NCI-H1417 (cell line): ENCODE measurements at regions not wholly inside any gene's neighbourhood (a gene's known extent, or its start where the extent isn't known, plus 50 kb on each side); places are given as distances from the start of the nearest gene placed in this dataset.
"Not testable (repeated sequence)": the region's sequence is repeated elsewhere in the genome, so short reads cannot be mapped to it uniquely, and the experiment has no call there.

Experiments
- DNase-seq, 3 experiments: peaks; one replicate each; lab custom pipeline; 2025; lab: John Stamatoyannopoulos, UW

DNA sequence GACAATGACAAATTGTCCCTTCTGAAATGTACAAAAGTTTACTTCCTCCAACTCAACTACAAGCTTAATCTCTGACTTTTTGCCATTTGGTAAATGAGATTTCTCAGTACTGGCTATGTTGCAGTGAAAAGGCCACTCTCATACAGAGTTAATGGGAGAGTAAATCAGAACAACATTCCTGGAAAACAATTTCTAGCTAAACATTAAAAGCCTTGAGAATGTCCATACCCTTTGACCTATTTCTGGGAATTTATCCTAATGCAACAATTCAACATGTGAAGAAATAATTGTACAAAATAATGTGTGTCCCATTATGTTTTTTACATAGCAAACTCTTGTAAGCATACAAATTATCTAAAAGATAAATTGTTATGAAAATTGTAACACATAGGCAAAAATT, 56.3 kb upstream of the SPEF2 start:
- DNase-seq: no peak

DNA sequence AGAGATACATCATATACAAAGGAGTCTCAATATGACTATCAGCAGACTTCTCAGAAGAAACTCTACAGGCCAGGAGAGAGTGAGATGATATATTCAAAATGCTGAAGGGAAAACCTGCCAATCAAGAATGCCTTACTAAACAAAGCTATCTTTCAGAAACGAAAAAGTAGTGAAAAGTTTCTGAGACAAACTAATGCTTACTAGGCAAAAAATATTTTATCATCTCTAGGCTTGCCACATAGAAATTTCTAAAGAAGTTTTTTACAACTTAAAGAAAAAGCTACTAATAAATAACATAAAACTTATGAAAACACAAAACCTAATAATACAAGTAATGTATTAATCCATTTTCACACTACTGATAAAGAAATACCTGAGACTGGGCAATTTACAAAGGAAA, 59.9 kb upstream of the SPEF2 start:
- no peak for DNase-seq

DNA sequence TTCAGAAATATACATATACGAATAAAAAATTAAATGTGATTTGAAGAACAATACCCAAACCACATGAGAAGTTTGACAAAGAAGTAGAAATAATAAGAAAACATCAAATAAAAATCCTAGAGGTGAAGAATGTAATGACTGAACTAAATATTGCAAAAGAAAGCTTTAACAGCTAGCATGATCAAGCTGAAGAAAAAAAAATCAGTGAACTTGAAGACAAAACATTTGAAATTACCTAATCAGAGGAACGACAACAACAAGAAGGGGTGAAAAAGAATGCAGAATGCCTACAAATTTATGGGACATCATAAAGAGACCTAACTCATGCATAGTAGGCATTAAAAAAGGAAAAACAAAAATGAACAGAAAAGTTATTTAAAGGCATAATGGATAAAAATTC, 60.5 kb upstream of the SPEF2 start:
- no peak for DNase-seq

DNA sequence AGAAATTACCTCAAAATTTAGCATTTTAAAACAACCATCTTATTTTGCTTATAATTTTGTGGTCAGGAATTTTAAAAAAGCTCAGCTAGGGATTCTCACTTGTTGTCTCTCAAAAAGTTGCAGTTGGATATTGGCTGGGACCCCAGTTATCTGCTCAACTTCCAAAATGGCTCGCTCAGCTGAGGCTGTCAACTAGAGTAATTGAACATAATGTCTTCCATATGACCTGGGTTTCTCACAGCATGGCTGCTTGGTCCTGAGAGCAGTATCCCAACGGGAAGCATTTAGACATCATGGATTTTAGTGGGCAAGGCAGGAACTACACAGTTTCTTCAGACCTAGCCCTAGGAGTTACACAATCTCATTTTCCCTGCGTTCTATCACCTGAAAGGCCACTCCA, 63.6 kb upstream of the SPEF2 start:
- no peak for DNase-seq

- no peak for DNase-seq
Observed at GRCh38 chr5:35545190-35545589, 72.5 kb upstream of the SPEF2 start.

GRCh38 chr5:35543408-35543807, 74.3 kb upstream of the SPEF2 start:
- no peak for DNase-seq

DNA sequence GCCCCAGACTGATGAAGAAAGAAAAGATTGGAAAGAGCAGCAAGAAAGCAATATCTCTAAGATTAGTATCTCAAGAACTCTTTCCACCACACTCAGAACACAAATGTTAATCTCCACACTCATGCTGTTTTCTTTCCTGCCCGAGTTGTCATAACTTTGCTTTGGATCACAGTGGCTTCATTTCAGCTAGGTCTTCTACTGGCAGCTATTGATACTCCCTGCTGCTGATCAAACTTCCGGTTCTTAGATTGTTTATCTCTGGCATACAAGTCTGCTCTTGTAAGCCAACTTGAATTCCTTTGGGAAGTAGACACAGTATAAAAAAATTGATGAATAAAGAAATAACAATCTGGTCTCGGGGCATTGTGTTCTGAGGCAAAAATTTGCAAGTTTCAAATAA, 77.7 kb upstream of the SPEF2 start:
- DNase-seq: peak in 1 of 3 experiments; percentile 15

- DNase-seq: no peak
Observed at GRCh38 chr5:35538198-35538931, 79.3 kb upstream of the SPEF2 start.

GRCh38 chr5:35533156-35533555, 84.5 kb upstream of the SPEF2 start:
- no peak for DNase-seq

DNA sequence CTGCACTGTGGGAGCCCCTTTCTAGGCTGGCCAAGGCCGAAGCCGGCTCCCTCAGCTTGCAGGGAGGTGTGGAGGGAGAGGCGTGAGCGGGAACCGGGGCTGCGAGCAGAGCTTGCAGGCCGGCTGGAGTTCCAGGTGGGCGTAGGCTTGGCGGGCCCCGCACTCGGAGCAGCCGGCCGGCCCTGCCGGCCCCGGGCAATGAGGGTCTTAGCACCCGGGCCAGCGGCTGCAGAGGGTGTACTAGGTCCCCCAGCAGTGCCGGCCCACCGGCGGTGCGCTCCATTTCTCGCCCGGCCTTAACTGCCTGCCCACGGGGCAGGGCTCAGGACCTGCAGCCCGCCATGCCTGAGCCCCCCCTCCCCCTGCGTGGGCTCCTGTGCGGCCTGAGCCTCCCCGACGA, 86.1 kb upstream of the SPEF2 start:
- not testable (repeated sequence) for DNase-seq

GRCh38 chr5:35518104-35518503, 99.6 kb upstream of the SPEF2 start:
- no peak for DNase-seq

DNA sequence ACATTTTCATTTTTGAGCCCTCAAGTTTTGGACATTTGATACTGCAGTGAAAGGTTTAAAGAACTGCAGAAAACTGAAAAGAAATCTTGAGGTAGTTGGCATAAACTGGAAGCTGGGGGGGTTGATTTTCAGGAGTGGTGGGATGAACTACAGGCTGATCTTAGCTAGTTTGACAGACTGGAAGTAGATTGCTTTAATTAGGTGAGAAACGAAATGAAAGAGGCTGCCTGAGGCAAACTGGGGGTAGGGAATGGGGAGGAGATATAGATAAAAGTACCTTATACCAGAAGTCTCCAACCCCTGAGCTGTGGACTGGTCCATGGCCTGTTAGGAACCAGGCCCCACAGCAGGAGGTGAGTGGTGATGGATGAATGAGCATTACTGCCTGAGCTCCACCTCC, 101.4 kb upstream of the SPEF2 start:
- no peak for DNase-seq

DNA sequence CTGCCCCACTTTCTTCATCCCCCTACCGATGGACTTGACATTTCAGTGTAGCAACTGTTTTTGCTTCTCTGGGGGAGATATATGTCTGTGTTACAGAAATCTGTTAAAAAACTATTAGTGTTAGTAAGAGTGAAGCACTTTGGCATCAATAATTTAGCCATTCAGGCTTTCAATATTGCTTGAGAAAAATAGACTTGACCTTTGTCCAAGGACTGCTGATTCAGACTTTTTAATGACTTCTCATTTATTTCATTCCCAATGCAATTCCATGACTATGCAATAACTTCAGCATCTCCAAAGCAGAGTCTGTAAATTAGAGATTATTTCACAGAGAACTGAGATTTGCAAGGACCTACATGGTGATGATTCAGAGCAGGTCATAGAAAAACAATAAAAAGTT, 104.1 kb upstream of the SPEF2 start:
- DNase-seq: no peak

GRCh38 chr5:35502206-35502605, 115.5 kb upstream of the SPEF2 start:
- DNase-seq: no peak

GRCh38 chr5:35488791-35489190, 128.9 kb upstream of the SPEF2 start:
- DNase-seq: no peak

DNA sequence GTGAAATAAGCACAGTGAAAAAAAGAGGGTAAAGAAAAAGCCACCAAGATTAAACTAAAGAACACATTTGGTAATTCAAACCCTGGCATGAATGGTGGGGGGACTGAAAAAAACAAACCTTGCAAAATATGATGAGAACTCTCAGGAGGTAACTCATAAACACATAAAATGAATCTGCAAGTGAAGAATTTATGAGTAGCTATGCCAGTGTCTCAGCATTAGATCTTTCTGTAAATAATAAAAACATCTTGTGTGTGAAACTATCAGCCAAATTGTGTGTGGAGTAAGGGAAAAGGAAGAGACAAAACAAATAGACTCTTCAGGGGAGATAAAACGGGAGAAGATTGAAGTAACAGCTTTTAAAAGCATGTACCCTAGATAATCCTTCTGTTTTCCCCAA, 129.6 kb upstream of the SPEF2 start:
- no peak for DNase-seq

DNA sequence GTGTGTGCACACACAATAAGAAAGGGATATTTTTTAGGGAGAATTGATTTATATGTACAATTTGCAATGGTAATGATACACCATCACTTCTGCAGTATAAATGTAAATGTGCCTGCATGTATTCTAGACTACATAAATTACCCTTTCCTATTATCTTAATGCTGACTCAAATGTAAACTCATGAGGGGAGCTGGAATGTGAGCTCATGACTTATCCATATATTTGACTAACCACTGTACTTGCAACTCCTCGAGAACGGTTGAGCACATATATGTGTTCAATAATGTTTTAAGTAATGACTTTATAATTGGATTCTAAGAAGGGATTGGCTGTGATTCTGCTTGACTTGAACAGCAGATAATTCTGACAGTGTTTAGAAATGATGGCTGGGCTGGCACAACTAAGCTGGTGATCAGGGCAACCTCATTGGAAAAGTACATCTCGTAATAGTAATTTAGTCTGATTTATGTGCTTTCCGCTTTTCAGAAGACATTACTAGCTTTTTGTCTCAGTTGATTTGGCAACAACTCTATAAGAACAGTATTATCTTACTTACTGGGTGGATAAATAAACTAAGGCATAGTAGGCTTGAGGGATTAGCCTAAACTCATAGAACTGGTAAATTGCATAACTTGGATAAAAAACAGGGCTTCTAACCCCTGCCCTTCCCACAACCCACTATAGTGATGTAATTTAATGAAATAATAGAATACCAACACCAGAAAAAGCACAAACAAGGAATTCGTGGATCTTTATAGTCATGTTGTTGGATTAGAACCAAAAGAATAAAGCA, 130.2 kb upstream of the SPEF2 start:
- DNase-seq: no peak

DNA sequence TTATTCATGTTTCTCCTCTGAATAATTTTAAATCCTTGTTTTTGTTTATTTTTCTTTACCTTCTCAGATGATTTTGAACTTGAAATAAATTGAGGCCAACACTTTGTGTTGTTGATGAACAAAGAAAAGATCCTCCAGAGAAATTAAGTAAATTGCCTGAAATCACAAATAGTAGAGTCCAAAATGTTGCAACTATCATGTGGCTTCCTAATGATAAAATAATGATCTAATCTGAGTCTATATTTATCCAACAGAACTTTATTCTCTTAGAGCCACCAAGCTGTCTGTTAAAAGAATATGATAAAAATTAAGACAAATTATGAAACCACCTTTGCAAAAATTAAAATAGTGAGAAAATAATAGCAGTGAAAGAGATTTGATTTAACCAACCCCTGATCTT, 132.2 kb upstream of the SPEF2 start:
- DNase-seq: no peak

DNA sequence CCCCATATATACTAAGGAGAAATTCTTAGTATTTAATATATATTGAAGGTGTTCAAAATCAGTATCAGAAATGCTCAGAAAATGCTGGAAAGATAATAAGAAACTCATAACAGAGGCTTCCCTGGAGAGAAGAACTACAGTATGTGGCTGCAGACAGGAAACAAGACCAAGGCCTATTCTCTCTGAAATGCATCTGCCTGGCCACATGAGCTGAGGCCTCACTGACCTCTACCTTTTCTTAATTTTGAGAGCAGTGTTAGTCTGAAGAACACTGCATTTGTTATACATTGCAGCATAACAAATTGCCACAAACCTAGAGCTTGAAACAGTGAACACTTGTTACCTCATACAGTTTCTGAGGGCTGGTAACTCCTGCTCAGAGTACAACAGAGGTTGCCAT, 133.4 kb upstream of the SPEF2 start:
- no peak for DNase-seq

DNA sequence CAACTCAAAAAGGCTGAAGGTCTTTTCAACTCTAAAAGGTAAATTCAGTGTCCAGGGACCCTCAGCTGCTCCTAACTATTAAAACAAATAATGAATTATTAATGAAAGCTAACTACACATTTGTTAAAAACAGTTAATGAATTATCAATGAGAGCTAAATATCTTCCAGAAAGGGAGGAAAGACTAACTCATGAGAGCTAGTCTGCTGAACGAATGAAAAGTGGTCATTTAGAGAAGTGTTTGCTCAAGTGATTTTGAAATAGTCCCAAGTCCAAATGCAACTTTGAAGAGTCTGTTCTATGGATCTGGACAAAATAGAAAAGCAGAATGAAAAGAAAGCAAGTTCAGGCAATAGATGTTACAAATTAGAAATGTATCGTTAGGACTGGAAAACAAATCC, 133.9 kb upstream of the SPEF2 start:
- no peak for DNase-seq

DNA sequence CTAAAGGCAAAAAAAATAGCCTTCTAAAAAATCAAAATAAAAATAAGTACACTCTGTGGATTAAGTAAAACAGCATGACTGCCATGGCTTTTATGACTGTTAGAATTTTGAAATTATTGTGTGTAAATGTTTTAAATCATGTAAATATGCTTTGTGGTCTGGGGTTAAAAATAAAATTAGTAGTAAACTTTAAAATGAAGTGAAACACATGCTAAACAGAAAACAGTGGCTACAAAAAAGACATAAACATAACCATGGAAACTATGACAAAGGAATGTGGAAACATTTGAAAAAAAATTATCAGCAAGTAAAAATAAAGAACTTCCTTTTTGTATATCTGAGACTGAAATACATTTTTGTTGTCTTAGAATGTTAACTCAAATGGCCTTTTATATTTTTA, 134.5 kb upstream of the SPEF2 start:
- DNase-seq: no peak

GRCh38 chr5:35482167-35482755, 135.4 kb upstream of the SPEF2 start:
- no peak for DNase-seq
